HepG2 (cell line): ENCODE measurements at regions not wholly inside any gene's neighbourhood (a gene's known extent, or its start where the extent isn't known, plus 50 kb on each side); places are given as distances from the start of the nearest gene placed in this dataset.

Experiments used
- ADNP ChIP-seq: sonication (generic); formaldehyde crosslinking; IDR thresholded peaks from 2 replicates; pipeline ENCODE4 v1.4.0; 2020; ENCODE audit warnings: missing genetic modification reagents
- AFF4 ChIP-seq: sonication (generic); formaldehyde crosslinking; IDR thresholded peaks from 2 replicates; pipeline ENCODE4 v1.4.0; 2020; ENCODE audit warnings: missing genetic modification reagents
- CEBPG ChIP-seq: IDR thresholded peaks from 2 replicates; pipeline ENCODE4 v1.6.1; 2016
- CTCF ChIP-seq: sonication (generic); formaldehyde crosslinking; IDR thresholded peaks from 2 replicates; pipeline ENCODE4 v1.5.0; 2020; ENCODE audit warnings: mild to moderate bottlenecking, missing genetic modification reagents, moderate library complexity
- ESRRA ChIP-seq: sonication (generic); formaldehyde crosslinking; IDR thresholded peaks from 2 replicates; pipeline ENCODE4 v1.5.1; 2020; ENCODE audit warnings: mild to moderate bottlenecking, low read depth, missing genetic modification reagents
- GABPB1 ChIP-seq: IDR thresholded peaks from 2 replicates; pipeline ENCODE4 v1.6.1; 2016; ENCODE audit warnings: mild to moderate bottlenecking, missing genetic modification reagents, moderate library complexity, missing compliant biosample characterization
- ISL2 ChIP-seq: sonication (generic); formaldehyde crosslinking; IDR thresholded peaks from 2 replicates; pipeline ENCODE4 v1.5.0; 2020; ENCODE audit warnings: missing genetic modification reagents
- MIXL1 ChIP-seq: IDR thresholded peaks from 2 replicates; pipeline ENCODE4 v1.6.1; 2016
- NR0B2 ChIP-seq: sonication (generic); formaldehyde crosslinking; IDR thresholded peaks from 2 replicates; pipeline ENCODE4 v1.4.0; 2020; ENCODE audit warnings: mild to moderate bottlenecking, missing genetic modification reagents
- RAD51 ChIP-seq: fragments of 450-650 bp; IDR thresholded peaks from 2 replicates; pipeline ENCODE4 v1.6.1; 2016; ENCODE audit warnings: borderline replicate concordance
- SKI ChIP-seq: fragments of 450-650 bp; IDR thresholded peaks from one replicate; pipeline ENCODE4 v1.6.1; 2018; ENCODE audit warnings: mild to moderate bottlenecking; ENCODE audit not compliant: partially characterized antibody
- SRSF9 ChIP-seq: fragments of 200-400 bp; formaldehyde crosslinking; IDR thresholded peaks from 2 replicates; pipeline ENCODE4 v1.6.1; 2018; ENCODE audit warnings: borderline replicate concordance, mild to moderate bottlenecking, low read depth, low read length; ENCODE audit not compliant: insufficient read depth, poor library complexity, severe bottlenecking
- TGIF2 ChIP-seq: IDR thresholded peaks from 2 replicates; pipeline ENCODE4 v1.6.1; 2016; ENCODE audit warnings: control low read depth, missing compliant biosample characterization
- THRA ChIP-seq: sonication (generic); formaldehyde crosslinking; IDR thresholded peaks from 2 replicates; pipeline ENCODE4 v1.4.0; 2020; ENCODE audit warnings: missing genetic modification reagents, borderline replicate concordance
- THYN1 ChIP-seq: sonication (generic); formaldehyde crosslinking; IDR thresholded peaks from 2 replicates; pipeline ENCODE4 v1.8.1; 2023; ENCODE audit warnings: low read depth, mild to moderate bottlenecking, moderate library complexity, missing genetic modification reagents, borderline replicate concordance
- ZBTB43 ChIP-seq: sonication (generic); formaldehyde crosslinking; conservative IDR thresholded peaks from 2 replicates; pipeline ENCODE4 v1.4.0; 2020; ENCODE audit warnings: missing genetic modification reagents
- ZFP36 ChIP-seq: fragments of 150-350 bp; IDR thresholded peaks from 2 replicates; pipeline ENCODE4 v1.6.1; 2018; ENCODE audit warnings: borderline replicate concordance, low read length, low read depth; ENCODE audit not compliant: partially characterized antibody
- ZNF143 ChIP-seq: sonication (generic); formaldehyde crosslinking; IDR thresholded peaks from 2 replicates; pipeline ENCODE4 v1.4.0; 2020; ENCODE audit warnings: missing genetic modification reagents
- ZNF331 ChIP-seq: sonication (generic); formaldehyde crosslinking; IDR thresholded peaks from 2 replicates; pipeline ENCODE4 v1.4.0; 2020; ENCODE audit warnings: missing genetic modification reagents
- ZNF337 ChIP-seq: sonication (generic); formaldehyde crosslinking; IDR thresholded peaks from 2 replicates; pipeline ENCODE4 v1.5.1; 2020; ENCODE audit warnings: missing genetic modification reagents, low read depth, mild to moderate bottlenecking, borderline replicate concordance
- ZNF569 ChIP-seq: sonication (generic); formaldehyde crosslinking; IDR thresholded peaks from 2 replicates; pipeline ENCODE4 v1.5.0; 2020; ENCODE audit warnings: mild to moderate bottlenecking, missing genetic modification reagents, moderate library complexity, borderline replicate concordance
- ZNF652 ChIP-seq: IDR thresholded peaks from 2 replicates; pipeline ENCODE4 v1.6.1; 2016; ENCODE audit warnings: low read depth, borderline replicate concordance

GRCh38 chr3:170811928-170812591 is 57.9 kb downstream of the RPL22L1 start (continued):
- TF ChIP-seq SRSF9 (no peak), ZNF331 (CRISPR knock-in tag) (no peak), SKI (peak; percentile 94), AFF4 (no peak), THRA (CRISPR knock-in tag) (no peak), CEBPG (CRISPR knock-in tag) (peak; percentile 25; the same call in 1 of the 2 replicates), CTCF (CRISPR knock-in tag) (peak; percentile 88), RAD51 (no peak), ZNF569 (CRISPR knock-in tag) (no peak), ZNF652 (CRISPR knock-in tag) (no peak), TGIF2 (CRISPR knock-in tag) (no peak), ZBTB43 (0 out of 2 replicates have a peak, but pooled peaks have one; percentile 39), MIXL1 (CRISPR knock-in tag) (peak; percentile 77; the same call in 1 of the 2 replicates), ADNP (CRISPR knock-in tag) (no peak), NR0B2 (no peak), ISL2 (CRISPR knock-in tag) (0 out of 2 replicates have a peak, but pooled peaks have one; percentile 17), ZFP36 (no peak), THYN1 (CRISPR knock-in tag) (no peak), ZNF143 (CRISPR knock-in tag) (no peak), ESRRA (CRISPR knock-in tag) (no peak), GABPB1 (CRISPR knock-in tag) (no peak), ZNF337 (no peak)
